Right renal pelvis (tissue), 4 donors: ENCODE measurements at regions not wholly inside any gene's neighbourhood (a gene's known extent, or its start where the extent isn't known, plus 50 kb on each side); places are given as distances from the start of the nearest gene placed in this dataset.
"Not testable (repeated sequence)": the region's sequence is repeated elsewhere in the genome, so short reads cannot be mapped to it uniquely, and the experiment has no call there.

ENCODE experiments used
- DNase-seq, 4 donors: peaks; one replicate each; pipeline ENCODE4 v3.0.0-alpha.2; 2013; ENCODE audit warnings: low read depth in 4 of 4, low spot score in 3 of 4, missing footprints in 1 of 4

GRCh38 chr13:109345433-109345941 is 440.9 kb downstream of the IRS2 start:
- DNase-seq, result no peak

GRCh38 chr13:109344552-109345157 is 441.7 kb downstream of the IRS2 start:
- no peak for DNase-seq

- DNase-seq, result no peak
Observed at GRCh38 chr13:109336730-109337129, 449.7 kb downstream of the IRS2 start.

GRCh38 chr13:109333893-109334651 is 452.3 kb downstream of the IRS2 start:
- no peak for DNase-seq

- DNase-seq, result no peak
Observed at GRCh38 chr13:109332506-109333499, 453.6 kb downstream of the IRS2 start.

- peak; percentile 16 to 46 (median 34) for DNase-seq
Observed at GRCh38 chr13:109331898-109332297, 454.5 kb downstream of the IRS2 start.

GRCh38 chr13:109331011-109331433 is 455.4 kb downstream of the IRS2 start:
- no peak for DNase-seq

- no peak for DNase-seq
Observed at GRCh38 chr13:109330123-109330522, 456.3 kb downstream of the IRS2 start.

GRCh38 chr13:109329175-109329574 is 457.2 kb downstream of the IRS2 start:
- no peak for DNase-seq

GRCh38 chr13:109326601-109327000 is 459.8 kb downstream of the IRS2 start:
- DNase-seq, result no peak

GRCh38 chr13:109323338-109323737 is 463.0 kb downstream of the IRS2 start:
- no peak for DNase-seq

- DNase-seq, result no peak
Observed at GRCh38 chr13:109318945-109319590, 467.3 kb downstream of the IRS2 start.

- DNase-seq, result no peak
Observed at GRCh38 chr13:109315481-109315880, 470.9 kb downstream of the IRS2 start.

- DNase-seq, result no peak
Observed at GRCh38 chr13:109314101-109314500, 472.3 kb downstream of the IRS2 start.

- no peak for DNase-seq
Observed at GRCh38 chr13:109312399-109312798, 474.0 kb downstream of the IRS2 start.

- not testable (repeated sequence) for DNase-seq
Observed at GRCh38 chr13:109311431-109311976, 474.9 kb downstream of the IRS2 start.

- no peak for DNase-seq
Observed at GRCh38 chr13:109309625-109310363, 476.6 kb downstream of the IRS2 start.

- DNase-seq, result no peak
Observed at GRCh38 chr13:109307027-109307426, 479.4 kb downstream of the IRS2 start.

- DNase-seq, result no peak
Observed at GRCh38 chr13:109301726-109302125, 484.7 kb downstream of the IRS2 start.
